Prostate gland (tissue), 2 donors: ENCODE measurements at regions not wholly inside any gene's neighbourhood (a gene's known extent, or its start where the extent isn't known, plus 50 kb on each side); places are given as distances from the start of the nearest gene placed in this dataset.

Experiments used
- POLR2A ChIP-seq: fragments of 450-650 bp; IDR thresholded peaks from one replicate; pipeline ENCODE4 v1.6.1; 2016; ENCODE audit warnings: antibody characterized with exemption, mild to moderate bottlenecking
- POLR2AphosphoS5 ChIP-seq: sonication (generic); formaldehyde crosslinking; IDR thresholded peaks from one replicate; pipeline ENCODE4 v1.6.1; 2017; ENCODE audit warnings: antibody characterized with exemption
- TF ChIP-seq, protein P1 (sequence below), 4 experiments: fragments of 200-600 bp in 2 of 4; fragments of 450-650 bp in 2 of 4; sonication (generic) in 2 of 4; IDR thresholded peaks; 1 replicate in 3 of 4; 2 replicates in 1 of 4; pipeline ENCODE4 v1.5.1; 2016 to 2019; ENCODE audit warnings: antibody characterized with exemption in 4 of 4, mild to moderate bottlenecking in 2 of 4, moderate library complexity in 2 of 4

- TF ChIP-seq POLR2A (no peak), POLR2AphosphoS5 (no peak)
- TF ChIP-seq, protein P1, sequence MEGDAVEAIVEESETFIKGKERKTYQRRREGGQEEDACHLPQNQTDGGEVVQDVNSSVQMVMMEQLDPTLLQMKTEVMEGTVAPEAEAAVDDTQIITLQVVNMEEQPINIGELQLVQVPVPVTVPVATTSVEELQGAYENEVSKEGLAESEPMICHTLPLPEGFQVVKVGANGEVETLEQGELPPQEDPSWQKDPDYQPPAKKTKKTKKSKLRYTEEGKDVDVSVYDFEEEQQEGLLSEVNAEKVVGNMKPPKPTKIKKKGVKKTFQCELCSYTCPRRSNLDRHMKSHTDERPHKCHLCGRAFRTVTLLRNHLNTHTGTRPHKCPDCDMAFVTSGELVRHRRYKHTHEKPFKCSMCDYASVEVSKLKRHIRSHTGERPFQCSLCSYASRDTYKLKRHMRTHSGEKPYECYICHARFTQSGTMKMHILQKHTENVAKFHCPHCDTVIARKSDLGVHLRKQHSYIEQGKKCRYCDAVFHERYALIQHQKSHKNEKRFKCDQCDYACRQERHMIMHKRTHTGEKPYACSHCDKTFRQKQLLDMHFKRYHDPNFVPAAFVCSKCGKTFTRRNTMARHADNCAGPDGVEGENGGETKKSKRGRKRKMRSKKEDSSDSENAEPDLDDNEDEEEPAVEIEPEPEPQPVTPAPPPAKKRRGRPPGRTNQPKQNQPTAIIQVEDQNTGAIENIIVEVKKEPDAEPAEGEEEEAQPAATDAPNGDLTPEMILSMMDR (IDR thresholded peaks at IDR 0.05) = no peak
Measured at GRCh38 chr15:92289733-92290132, 103.9 kb upstream of the ST8SIA2 start.
